GM21367 (cell line): ENCODE measurements at regions not wholly inside any gene's neighbourhood (a gene's known extent, or its start where the extent isn't known, plus 50 kb on each side); places are given as distances from the start of the nearest gene placed in this dataset.
"Not testable (repeated sequence)": the region's sequence is repeated elsewhere in the genome, so short reads cannot be mapped to it uniquely, and the experiment has no call there.

ENCODE experiments used
- ATAC-seq: cut with Tn5 transposase; IDR thresholded peaks from one replicate; pipeline ENCODE4 v1.9.1; 2021; ENCODE audit not compliant: unreplicated experiment

GRCh38 chr6:94713446-94713845, 863.9 kb upstream of the MANEA start:
- ATAC-seq, result no peak

GRCh38 chr6:94698773-94699172, 878.6 kb upstream of the MANEA start:
- ATAC-seq, result no peak

- ATAC-seq, result not testable (repeated sequence)
These were observed 890.1 kb upstream of the MANEA start for GRCh38 chr6:94687255-94687654.

GRCh38 chr6:94683409-94683808, 893.9 kb upstream of the MANEA start:
- no peak for ATAC-seq

- no peak for ATAC-seq
These were observed 896.6 kb upstream of the MANEA start for GRCh38 chr6:94680669-94681212.

GRCh38 chr6:94673251-94673650, 904.1 kb upstream of the MANEA start:
- ATAC-seq, result no peak

- no peak for ATAC-seq
These were observed 907.3 kb upstream of the MANEA start for GRCh38 chr6:94670017-94670416.

- ATAC-seq, result no peak
These were observed 908.5 kb upstream of the MANEA start for GRCh38 chr6:94668876-94669275.

- ATAC-seq, result no peak
These were observed 918.4 kb upstream of the MANEA start for GRCh38 chr6:94658929-94659328.

- no peak for ATAC-seq
These were observed 926.1 kb upstream of the MANEA start for GRCh38 chr6:94651239-94651638.

GRCh38 chr6:94645191-94645590, 932.1 kb upstream of the MANEA start:
- ATAC-seq, result no peak

GRCh38 chr6:94639564-94639963, 937.8 kb upstream of the MANEA start:
- no peak for ATAC-seq

GRCh38 chr6:94636780-94637385, 940.5 kb upstream of the MANEA start:
- ATAC-seq, result no peak

- no peak for ATAC-seq
These were observed 953.7 kb upstream of the MANEA start for GRCh38 chr6:94623586-94623985.

GRCh38 chr6:94622783-94623182, 954.6 kb upstream of the MANEA start:
- no peak for ATAC-seq

GRCh38 chr6:94600636-94601035, 976.7 kb upstream of the MANEA start:
- ATAC-seq, result no peak

GRCh38 chr6:94597487-94597886, 979.8 kb upstream of the MANEA start:
- no peak for ATAC-seq

- no peak for ATAC-seq
These were observed 986.9 kb upstream of the MANEA start for GRCh38 chr6:94590416-94590815.

GRCh38 chr6:94588301-94588700, 989.0 kb upstream of the MANEA start:
- ATAC-seq, result no peak

GRCh38 chr6:94584211-94584610, 993.1 kb upstream of the MANEA start:
- ATAC-seq, result no peak

GRCh38 chr6:94570581-94570980, 1006.8 kb upstream of the MANEA start:
- ATAC-seq, result no peak

- no peak for ATAC-seq
These were observed 1014.5 kb upstream of the MANEA start for GRCh38 chr6:94562846-94563245.

- ATAC-seq, result no peak
These were observed 1017.4 kb upstream of the MANEA start for GRCh38 chr6:94559829-94560537.
